ENCODE measurements at regions not wholly inside any gene's neighbourhood (a gene's known extent, or its start where the extent isn't known, plus 50 kb on each side); places are given as distances from the start of the nearest gene placed in this dataset.

DNA sequence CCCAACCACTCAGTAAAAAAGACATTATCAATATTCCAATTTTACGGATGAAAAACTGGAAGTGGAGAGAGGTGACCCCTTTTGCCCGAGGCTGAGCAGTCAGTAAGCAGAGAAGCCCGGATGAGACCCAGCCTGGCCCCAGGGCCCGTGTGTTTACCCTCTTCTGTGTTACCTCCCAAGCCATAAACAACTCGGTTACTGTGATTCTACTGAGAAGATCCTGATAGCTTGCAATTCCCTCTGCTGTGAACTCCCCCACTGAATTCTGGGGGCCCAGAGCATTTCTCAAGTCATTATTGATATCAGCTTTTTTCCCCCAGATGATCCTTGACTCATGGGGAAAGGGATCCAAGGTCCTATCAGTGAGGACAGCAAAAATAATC, 482.6 kb upstream of the ERCC4 start:
- intact Hi-C loops (cut with micrococcal nuclease), result no loop called here
- no peaks in the 10 kb centered on the region for H3K36me3 Mint-ChIP-seq
- H3K27me3 Mint-ChIP-seq, result no peaks in the 10 kb centered on the region
- no peak overlapping the region for H3K4me3 ChIP-seq (ENCODE audit: low read length in 2 of 2)
- DNase-seq, result no peak
- no peaks in the 10 kb centered on the region for H3K4me1 ChIP-seq (ENCODE audit: insufficient read depth, low read length)
- no peak overlapping the region for H3K4me3 Mint-ChIP-seq
- H3K27me3 ChIP-seq (ENCODE audit: insufficient read depth, low read length), result no peaks in the 10 kb centered on the region
- no peaks in the 10 kb centered on the region for H3K36me3 ChIP-seq (ENCODE audit: insufficient read depth, low read length)
- H3K9me3 ChIP-seq (ENCODE audit: control insufficient read depth in 1 of 2, low read length in 2 of 2), result no peaks in the 10 kb centered on the region
- CTCF ChIA-PET (ENCODE audit: partially characterized antibody), result interaction anchor here (0.7 kb wide), 1 partner anchor 1571 kb away, joined by 3 read pairs; no protein-coding TSS in a partner anchor
- POLR2A ChIA-PET (ENCODE audit: partially characterized antibody), result no interaction called here
- no peak overlapping the region for H3K27ac Mint-ChIP-seq
- H3K9me3 Mint-ChIP-seq, result peaks cover 0 to 15% (median 2%) of the 10 kb centered on the region in 8 donors
- H3K27ac ChIP-seq (ENCODE audit: low read depth, low read length), result no peak overlapping the region
- no peaks in the 10 kb centered on the region for H3K4me1 Mint-ChIP-seq

GRCh38 chr16:13438064-13438463, 481.9 kb upstream of the ERCC4 start:
- peaks cover 0 to 15% (median 2%) of the 10 kb centered on the region in 8 donors for H3K9me3 Mint-ChIP-seq
- intact Hi-C loops (cut with micrococcal nuclease), result no loop called here
- DNase-seq, result no peak

GRCh38 chr16:13439766-13440165, 480.2 kb upstream of the ERCC4 start:
- DNase-seq, result no peak
- Histone ChIP-seq H3K27me3 (ENCODE audit: insufficient read depth, low read length) (no peaks in the 10 kb centered on the region), H3K4me3 (ENCODE audit: low read length in 2 of 2) (no peak overlapping the region), H3K4me1 (ENCODE audit: insufficient read depth, low read length) (no peaks in the 10 kb centered on the region), H3K36me3 (ENCODE audit: insufficient read depth, low read length) (no peaks in the 10 kb centered on the region), H3K27ac (ENCODE audit: low read depth, low read length) (no peak overlapping the region), H3K9me3 (ENCODE audit: control insufficient read depth in 1 of 2, low read length in 2 of 2) (no peaks in the 10 kb centered on the region)
- Mint-ChIP-seq H3K27me3 (no peaks in the 10 kb centered on the region), H3K9me3 (peaks cover 0 to 15% (median 2%) of the 10 kb centered on the region in 8 donors), H3K36me3 (no peaks in the 10 kb centered on the region), H3K4me1 (no peaks in the 10 kb centered on the region), H3K4me3 (no peak overlapping the region), H3K27ac (no peak overlapping the region)
- POLR2A ChIA-PET (ENCODE audit: partially characterized antibody), result no interaction called here
- CTCF ChIA-PET (ENCODE audit: partially characterized antibody), result no interaction called here
- intact Hi-C loops (cut with micrococcal nuclease), result no loop called here

More at GRCh38 chr16:13438064-13438463, 481.9 kb upstream of the ERCC4 start:
- CTCF ChIA-PET (ENCODE audit: partially characterized antibody), result no interaction called here
- Histone ChIP-seq H3K27ac (ENCODE audit: low read depth, low read length) (no peak overlapping the region), H3K4me1 (ENCODE audit: insufficient read depth, low read length) (no peaks in the 10 kb centered on the region), H3K36me3 (ENCODE audit: insufficient read depth, low read length) (no peaks in the 10 kb centered on the region), H3K27me3 (ENCODE audit: insufficient read depth, low read length) (no peaks in the 10 kb centered on the region), H3K4me3 (ENCODE audit: low read length in 2 of 2) (no peak overlapping the region), H3K9me3 (ENCODE audit: control insufficient read depth in 1 of 2, low read length in 2 of 2) (no peaks in the 10 kb centered on the region)
- POLR2A ChIA-PET (ENCODE audit: partially characterized antibody), result no interaction called here
- Mint-ChIP-seq H3K4me1 (no peaks in the 10 kb centered on the region), H3K27me3 (no peaks in the 10 kb centered on the region), H3K4me3 (no peak overlapping the region), H3K36me3 (no peaks in the 10 kb centered on the region), H3K27ac (no peak overlapping the region)

- Histone ChIP-seq H3K36me3 (ENCODE audit: insufficient read depth, low read length) (no peaks in the 10 kb centered on the region), H3K4me3 (ENCODE audit: low read length in 2 of 2) (no peak overlapping the region), H3K27ac (ENCODE audit: low read depth, low read length) (no peak overlapping the region), H3K27me3 (ENCODE audit: insufficient read depth, low read length) (no peaks in the 10 kb centered on the region), H3K9me3 (ENCODE audit: control insufficient read depth in 1 of 2, low read length in 2 of 2) (no peaks in the 10 kb centered on the region), H3K4me1 (ENCODE audit: insufficient read depth, low read length) (no peaks in the 10 kb centered on the region)
- peaks cover 0 to 13% (median 2%) of the 10 kb centered on the region in 8 donors for H3K9me3 Mint-ChIP-seq
- H3K4me1 Mint-ChIP-seq, result no peaks in the 10 kb centered on the region
- H3K27ac Mint-ChIP-seq, result no peak overlapping the region
- no peaks in the 10 kb centered on the region for H3K36me3 Mint-ChIP-seq
- no peak overlapping the region for H3K4me3 Mint-ChIP-seq
- no peaks in the 10 kb centered on the region for H3K27me3 Mint-ChIP-seq
- CTCF ChIA-PET (ENCODE audit: partially characterized antibody), result no interaction called here
- no peak for DNase-seq
- POLR2A ChIA-PET (ENCODE audit: partially characterized antibody), result no interaction called here
- intact Hi-C loops (cut with micrococcal nuclease), result no loop called here
These were observed 478.3 kb upstream of the ERCC4 start for GRCh38 chr16:13441675-13442074.

- H3K4me1 Mint-ChIP-seq, result no peaks in the 10 kb centered on the region
These were observed 471.6 kb upstream of the ERCC4 start for GRCh38 chr16:13448346-13448745.

DNA sequence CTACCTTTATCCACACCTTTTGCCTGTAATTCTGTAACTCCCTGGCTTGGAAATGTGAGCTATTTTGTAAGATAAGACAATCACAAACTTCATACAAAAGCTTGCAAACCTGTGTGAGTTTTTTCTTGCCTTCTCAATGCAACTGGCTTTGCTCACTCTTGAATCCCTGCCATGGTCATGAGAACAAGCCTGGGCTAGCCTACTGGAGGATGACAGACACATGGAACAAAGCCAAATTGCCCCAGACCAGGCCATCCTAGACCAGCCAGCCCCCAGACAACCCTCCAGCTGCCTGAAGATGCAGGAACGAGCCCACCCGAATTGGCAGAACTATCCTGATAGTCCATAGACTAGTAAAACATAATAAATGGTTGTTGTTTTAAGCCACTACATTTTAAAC, 466.6 kb upstream of the ERCC4 start:
- CTCF ChIA-PET (ENCODE audit: partially characterized antibody), result interaction anchor here (0.8 kb wide), 1 partner anchor 1358 kb away, joined by 3 read pairs; no protein-coding TSS in a partner anchor
- Histone ChIP-seq H3K4me3 (ENCODE audit: low read length in 2 of 2) (no peak overlapping the region), H3K27ac (ENCODE audit: low read depth, low read length) (no peak overlapping the region), H3K27me3 (ENCODE audit: insufficient read depth, low read length) (no peaks in the 10 kb centered on the region), H3K36me3 (ENCODE audit: insufficient read depth, low read length) (no peaks in the 10 kb centered on the region), H3K9me3 (ENCODE audit: control insufficient read depth in 1 of 2, low read length in 2 of 2) (no peaks in the 10 kb centered on the region), H3K4me1 (ENCODE audit: insufficient read depth, low read length) (no peaks in the 10 kb centered on the region)
- H3K4me3 Mint-ChIP-seq, result no peak overlapping the region
- H3K36me3 Mint-ChIP-seq, result no peaks in the 10 kb centered on the region
- intact Hi-C loops (cut with micrococcal nuclease), result no loop called here
- H3K9me3 Mint-ChIP-seq, result peaks cover 0 to 7% (median 0%) of the 10 kb centered on the region in 8 donors
- H3K27me3 Mint-ChIP-seq, result peaks cover 0 to 3% of the 10 kb centered on the region in 2 donors
- no peak overlapping the region for H3K27ac Mint-ChIP-seq
- no peak for DNase-seq
- POLR2A ChIA-PET (ENCODE audit: partially characterized antibody), result no interaction called here
- no peaks in the 10 kb centered on the region for H3K4me1 Mint-ChIP-seq

More at GRCh38 chr16:13448346-13448745, 471.6 kb upstream of the ERCC4 start:
- intact Hi-C loops (cut with micrococcal nuclease), result no loop called here
- H3K36me3 ChIP-seq (ENCODE audit: insufficient read depth, low read length), result no peaks in the 10 kb centered on the region
- Mint-ChIP-seq H3K27me3 (peaks cover 0 to 4% of the 10 kb centered on the region in 2 donors), H3K4me3 (no peak overlapping the region), H3K27ac (no peak overlapping the region), H3K36me3 (no peaks in the 10 kb centered on the region), H3K9me3 (peaks cover 0 to 7% (median 0%) of the 10 kb centered on the region in 8 donors)
- no peak for DNase-seq
- CTCF ChIA-PET (ENCODE audit: partially characterized antibody), result no interaction called here
- H3K27ac ChIP-seq (ENCODE audit: low read depth, low read length), result no peak overlapping the region
- H3K27me3 ChIP-seq (ENCODE audit: insufficient read depth, low read length), result no peaks in the 10 kb centered on the region
- no peak overlapping the region for H3K4me3 ChIP-seq (ENCODE audit: low read length in 2 of 2)
- H3K9me3 ChIP-seq (ENCODE audit: control insufficient read depth in 1 of 2, low read length in 2 of 2), result no peaks in the 10 kb centered on the region
- POLR2A ChIA-PET (ENCODE audit: partially characterized antibody), result no interaction called here
- H3K4me1 ChIP-seq (ENCODE audit: insufficient read depth, low read length), result no peaks in the 10 kb centered on the region

GRCh38 chr16:13453938-13454553, 465.9 kb upstream of the ERCC4 start:
- H3K36me3 ChIP-seq (ENCODE audit: insufficient read depth, low read length), result no peaks in the 10 kb centered on the region
- no peak overlapping the region for H3K27ac ChIP-seq (ENCODE audit: low read depth, low read length)
- H3K9me3 ChIP-seq (ENCODE audit: control insufficient read depth in 1 of 2, low read length in 2 of 2), result no peaks in the 10 kb centered on the region
- H3K4me3 ChIP-seq (ENCODE audit: low read length in 2 of 2), result no peak overlapping the region
- Mint-ChIP-seq H3K27me3 (peaks cover 0 to 3% of the 10 kb centered on the region in 2 donors), H3K4me1 (no peaks in the 10 kb centered on the region), H3K9me3 (peaks cover 0 to 7% (median 0%) of the 10 kb centered on the region in 8 donors), H3K27ac (no peak overlapping the region), H3K4me3 (no peak overlapping the region), H3K36me3 (no peaks in the 10 kb centered on the region)
- ChIA-PET CTCF (ENCODE audit: partially characterized antibody) (interaction anchor here (0.8 kb wide), 1 partner anchor 1359 kb away, joined by 3 read pairs; no protein-coding TSS in a partner anchor), POLR2A (ENCODE audit: partially characterized antibody) (no interaction called here)
- peak in 1 of 5 donors; percentile 1 for DNase-seq
- no peaks in the 10 kb centered on the region for H3K27me3 ChIP-seq (ENCODE audit: insufficient read depth, low read length)
- intact Hi-C loops (cut with micrococcal nuclease), result no loop called here
- H3K4me1 ChIP-seq (ENCODE audit: insufficient read depth, low read length), result no peaks in the 10 kb centered on the region
